NCI-H774 (cell line): ENCODE measurements at regions not wholly inside any gene's neighbourhood (a gene's known extent, or its start where the extent isn't known, plus 50 kb on each side); places are given as distances from the start of the nearest gene placed in this dataset.

Source experiments
- DNase-seq: peaks from one replicate; lab custom pipeline; 2025; lab: John Stamatoyannopoulos, UW

DNA sequence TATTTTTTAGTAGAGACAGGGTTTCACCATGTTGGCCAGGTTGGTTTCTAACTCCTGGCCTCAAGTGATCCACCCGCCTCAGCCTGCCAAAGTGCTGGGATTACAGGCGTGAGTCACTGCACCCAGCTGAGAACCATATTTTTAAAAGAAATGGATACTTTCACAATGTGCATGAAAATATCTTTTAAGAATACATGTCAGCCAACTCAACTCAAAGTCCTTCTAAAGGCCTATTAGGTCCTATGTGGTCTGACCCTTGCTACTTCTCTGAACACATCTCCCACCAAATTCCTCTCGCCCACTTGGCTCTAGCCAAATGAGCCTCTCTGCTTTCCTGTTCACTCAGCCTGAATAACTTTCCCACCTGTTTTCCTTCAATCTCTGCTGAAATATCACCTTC is 119.6 kb downstream of the MTX2 start:
- no peak for DNase-seq

DNA sequence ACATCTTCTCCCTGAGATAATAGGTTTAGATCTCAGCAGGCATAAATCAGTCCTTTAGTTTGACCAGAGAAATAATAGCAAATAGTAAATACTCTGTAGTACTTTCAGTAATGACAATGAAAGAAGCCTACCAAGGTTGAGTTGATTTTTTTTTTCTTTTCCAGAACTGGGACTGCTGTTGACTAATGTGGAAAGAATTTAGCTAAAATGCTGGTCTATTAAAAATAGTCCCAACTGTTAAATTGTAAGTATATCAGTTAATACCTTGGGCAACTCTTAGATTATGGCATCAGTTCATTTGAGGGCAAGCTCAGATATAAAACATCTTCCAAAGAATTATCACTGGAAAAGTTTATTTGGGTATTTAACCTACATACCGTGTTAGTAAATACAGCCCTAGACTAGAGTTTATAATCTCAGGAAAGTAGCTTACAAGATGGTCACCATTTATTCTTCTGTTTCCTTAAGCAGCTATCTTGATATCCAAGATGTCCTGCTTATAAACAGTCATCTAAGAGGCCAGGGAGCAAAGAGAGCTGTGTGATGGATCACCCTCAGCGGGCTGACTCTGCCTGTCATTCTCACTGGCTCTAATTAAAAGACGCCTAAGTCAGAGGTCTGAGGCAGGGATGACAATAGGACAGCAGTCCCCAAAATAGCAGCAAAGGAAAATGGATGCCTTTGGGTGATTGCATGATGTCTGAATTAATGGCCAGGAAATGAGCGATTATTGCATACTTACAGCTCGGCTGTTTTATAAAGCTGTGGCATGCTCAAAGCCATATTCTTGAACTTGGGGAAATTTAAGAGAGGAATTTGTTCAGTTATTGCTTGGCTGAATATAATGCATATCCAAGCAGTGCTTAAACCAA is 121.3 kb downstream of the MTX2 start:
- no peak for DNase-seq

DNA sequence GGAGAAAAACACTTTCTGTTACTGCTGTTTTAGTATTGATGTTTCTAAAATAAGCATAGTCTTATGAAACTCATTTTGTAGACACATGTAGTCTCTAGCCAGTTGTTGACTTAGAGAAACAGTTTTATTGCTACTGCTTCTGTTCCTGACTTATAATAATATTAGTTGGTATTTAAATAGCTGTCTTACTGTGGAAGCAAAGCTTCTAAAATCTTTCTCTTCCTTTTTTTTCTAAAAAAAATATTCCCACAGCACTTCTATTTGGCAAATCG is 121.8 kb downstream of the MTX2 start:
- DNase-seq = no peak

DNA sequence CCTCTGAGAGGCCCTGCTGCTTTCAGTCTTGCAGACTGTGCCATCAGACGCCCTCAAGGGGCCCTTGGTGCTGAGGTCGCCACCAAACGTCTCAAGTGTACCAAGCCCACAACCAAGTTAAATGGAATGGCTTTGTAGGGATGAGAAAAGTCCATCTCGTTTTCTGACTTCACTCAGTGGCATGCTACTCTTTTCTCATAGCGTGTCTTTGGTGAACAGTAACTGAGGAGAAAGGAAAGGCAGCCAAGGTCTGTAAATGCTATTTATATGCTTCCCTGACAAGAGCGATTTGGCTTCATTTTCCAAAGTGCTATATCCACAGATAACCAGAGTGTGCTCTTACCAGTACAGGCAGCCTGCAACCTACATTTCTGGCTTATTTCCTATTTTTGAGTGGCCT is 123.0 kb downstream of the MTX2 start:
- DNase-seq = no peak

DNA sequence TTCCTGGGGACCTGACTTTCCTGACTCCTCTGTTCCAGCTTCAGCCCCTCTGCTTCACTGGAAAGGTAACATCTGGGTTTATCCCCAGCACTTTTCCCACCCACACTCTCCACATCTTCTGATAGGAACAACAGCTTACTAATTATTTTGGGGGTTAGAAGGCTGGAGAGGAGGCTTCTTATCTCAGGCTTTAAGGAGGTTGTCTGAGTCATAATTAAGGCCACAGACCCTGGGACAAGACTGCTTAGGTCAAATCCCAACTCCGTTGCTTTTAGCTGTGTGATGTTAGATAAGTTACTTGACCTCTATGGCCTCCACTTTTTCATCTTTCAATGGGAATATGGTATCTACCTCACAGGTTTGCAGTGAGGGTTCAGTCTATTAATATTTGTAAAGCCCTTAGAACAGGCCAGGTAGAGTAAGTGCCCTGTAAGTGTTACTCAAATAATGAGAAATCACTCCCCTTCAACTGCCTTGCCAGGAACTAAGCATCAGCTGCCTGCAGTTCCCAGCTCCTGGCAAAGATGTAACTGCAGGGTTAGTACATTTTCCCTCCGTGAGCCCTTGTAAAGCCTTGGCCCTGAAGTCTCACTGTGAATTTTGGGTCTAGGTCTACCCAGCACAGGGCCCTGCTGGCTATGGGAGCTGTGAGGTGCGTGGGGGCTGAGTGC is 123.6 kb downstream of the MTX2 start:
- no peak for DNase-seq

DNA sequence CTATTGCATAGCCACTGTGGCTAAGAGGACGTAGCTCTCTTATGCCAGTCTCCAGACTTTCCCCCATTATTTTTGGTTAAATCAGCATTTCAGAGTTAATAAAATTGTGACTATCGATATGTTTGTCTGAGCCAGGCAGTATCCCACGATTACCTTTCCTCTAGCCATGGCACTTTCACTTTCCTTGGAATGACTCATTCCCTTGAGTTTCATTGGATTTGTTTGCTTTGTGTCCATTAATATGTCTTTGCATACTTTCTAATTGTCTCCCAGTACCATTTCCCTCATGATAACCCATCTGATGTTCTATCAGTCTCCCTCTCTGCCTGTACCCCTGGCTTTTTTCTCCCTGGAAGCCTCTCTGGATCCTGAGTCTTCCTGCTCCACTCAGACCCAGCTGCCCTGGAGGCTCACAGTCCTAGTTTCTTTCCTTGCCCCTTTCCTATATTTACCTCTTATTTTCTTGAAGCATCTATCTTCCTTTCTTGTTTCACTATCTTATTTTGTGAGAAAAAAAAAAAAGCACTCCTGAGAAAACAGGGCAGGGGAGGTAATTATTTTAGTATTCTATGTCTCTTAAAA is 126.1 kb downstream of the MTX2 start:
- DNase-seq = no peak

DNA sequence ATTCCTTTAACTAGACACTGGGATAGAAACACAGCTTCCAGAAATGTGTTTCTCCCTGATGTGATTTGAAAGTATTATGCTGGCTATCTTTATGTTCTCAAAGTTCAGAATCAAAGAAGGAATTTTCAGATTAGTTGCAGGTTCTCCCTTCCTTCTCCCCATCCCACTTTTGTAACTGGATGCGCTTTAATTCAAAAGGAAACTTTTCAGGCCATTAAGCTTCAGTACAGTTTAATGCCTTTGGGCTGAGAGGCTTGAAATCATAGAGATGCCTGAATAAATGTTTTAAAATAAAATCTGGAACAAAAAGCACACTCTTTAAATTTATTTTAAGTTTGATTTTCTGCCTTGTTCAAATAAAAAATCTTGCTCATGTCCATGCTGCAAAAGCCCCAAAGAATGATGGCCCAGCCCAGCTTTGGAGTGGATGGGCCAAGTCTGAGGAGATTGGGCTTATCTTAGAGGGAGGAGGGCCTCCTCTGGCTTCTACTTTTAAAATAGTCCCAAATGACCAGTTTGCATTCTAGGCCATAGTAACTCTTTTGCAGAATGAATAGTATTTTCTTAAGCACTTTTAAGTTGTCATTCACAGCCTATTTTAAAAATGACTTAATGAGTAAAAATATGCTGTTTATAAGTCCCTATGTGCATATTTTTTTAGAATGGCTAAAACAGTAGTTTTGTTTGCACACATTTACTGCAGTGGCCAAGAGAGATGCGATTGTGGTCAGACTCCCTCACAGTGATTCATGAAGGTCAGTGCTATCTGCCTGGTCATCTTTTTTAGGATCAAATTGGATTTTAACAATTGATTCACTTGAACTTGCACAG is 129.2 kb downstream of the MTX2 start:
- no peak for DNase-seq

DNA sequence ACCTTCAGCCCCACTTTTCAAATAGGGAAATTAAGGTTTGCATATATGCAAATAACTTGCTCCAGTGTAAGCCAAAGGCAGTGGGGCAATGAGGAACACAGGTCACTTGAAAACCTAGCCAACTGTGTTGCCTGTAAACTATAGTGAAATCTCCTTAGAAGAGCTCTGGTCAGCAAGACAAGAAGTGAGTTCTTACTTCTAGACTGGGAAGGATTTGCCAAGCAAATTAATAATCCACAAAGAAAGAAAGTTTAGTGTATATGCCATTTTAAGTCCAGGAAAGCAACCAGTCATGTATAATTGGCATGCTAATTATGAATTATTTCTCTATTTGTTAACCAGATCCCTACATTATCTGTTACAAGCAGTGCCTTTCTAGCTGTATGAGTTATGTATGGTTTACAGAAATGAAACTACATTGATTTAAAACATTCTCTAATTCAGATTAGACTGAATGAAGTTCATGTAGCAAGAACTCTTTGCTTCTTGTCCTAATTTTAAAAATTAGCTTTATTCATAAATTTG is 129.9 kb downstream of the MTX2 start:
- no peak for DNase-seq

DNA sequence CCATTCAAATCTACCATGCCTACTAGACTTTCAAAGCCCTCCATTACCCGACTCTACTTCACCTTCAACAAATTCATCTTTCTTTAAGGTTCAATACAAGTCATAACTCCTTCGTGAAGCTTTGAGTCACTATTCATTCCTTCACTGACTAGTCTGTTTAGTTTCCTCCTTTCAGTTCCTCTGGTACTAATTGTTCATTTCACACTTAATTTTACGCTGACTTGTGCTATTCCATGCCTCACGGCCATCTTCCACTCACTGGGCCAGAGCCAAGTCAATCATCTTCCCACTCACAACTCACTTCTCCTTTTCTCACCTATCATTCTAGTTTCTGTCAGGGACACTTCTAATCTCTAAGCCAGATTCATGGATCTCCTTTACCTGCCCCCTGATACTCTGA is 136.2 kb downstream of the MTX2 start:
- DNase-seq = no peak

DNA sequence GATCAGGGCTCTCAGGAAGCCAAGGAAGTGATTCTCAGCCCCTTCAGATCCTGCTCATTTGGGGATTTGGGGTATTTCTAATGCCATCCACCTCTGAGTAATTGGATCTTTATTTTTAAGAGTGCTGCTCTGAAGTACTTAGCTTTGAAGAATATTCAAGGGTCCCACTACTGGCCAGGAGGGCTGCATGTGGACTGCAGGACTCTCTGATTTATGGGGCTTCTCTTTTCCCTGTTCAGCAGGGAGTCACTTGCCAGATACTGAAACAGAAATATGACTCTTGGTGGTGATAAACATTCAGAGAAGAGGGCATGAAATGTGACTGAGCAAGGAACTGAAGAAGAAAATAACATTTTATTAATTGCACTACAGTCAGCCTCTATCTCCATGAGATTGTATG is 138.5 kb downstream of the MTX2 start:
- DNase-seq = no peak

DNA sequence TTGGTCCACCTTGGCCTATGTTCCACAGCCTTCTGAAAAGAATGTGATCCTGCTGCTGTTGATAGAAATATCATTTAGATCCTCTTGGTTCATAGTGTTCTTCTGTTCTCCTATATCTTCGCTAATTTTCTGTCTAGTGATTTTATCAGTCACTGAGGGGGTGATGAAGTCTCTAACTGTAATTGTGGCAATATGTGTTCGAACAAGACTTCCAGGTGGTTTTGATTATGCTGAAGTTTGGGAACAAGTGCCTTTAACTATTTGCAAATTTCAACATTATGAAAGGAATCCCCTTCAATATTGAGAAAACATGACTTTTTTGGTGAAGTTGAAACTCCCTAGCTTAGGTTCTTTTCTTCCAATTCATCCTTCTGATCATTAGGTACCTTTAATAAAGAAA is 140.4 kb downstream of the MTX2 start:
- no peak for DNase-seq

DNA sequence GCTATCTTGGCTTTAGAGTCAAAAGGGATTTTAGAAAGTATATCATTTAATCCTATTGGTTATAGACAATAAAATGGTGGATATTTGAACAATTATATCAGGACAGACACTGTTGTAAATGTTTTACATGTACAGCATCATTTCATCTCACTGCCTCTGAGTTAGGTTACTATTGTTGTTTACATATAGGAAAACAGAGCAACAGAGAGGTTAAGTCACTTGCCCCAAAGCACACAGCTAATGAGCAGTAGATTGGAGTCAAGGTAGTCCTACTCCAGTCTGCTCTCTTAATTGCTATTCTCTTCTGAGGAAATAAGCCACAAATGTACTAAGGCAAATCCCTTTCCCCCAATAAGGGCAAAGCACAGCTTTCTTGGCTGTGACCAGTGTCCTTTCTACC is 142.9 kb downstream of the MTX2 start:
- no peak for DNase-seq

DNA sequence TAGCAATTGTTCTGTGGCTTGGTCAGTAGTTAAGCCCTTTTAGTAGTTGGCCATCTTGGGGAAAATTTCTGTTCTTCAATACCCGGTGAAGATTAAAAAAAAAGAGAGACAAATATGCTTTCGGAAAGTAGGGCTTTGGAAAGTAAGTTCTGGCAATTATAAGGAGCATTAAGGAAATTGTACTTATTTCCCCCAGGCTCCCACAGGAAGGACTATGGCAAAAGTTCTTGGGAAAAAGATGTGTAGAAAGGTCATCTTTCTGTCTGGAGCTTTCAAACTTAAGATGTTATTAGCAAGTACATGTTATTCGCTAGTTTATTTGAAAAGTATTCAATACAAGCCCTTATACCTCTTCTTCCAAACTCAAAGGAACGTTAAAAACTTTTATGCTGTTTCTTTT is 144.5 kb downstream of the MTX2 start:
- DNase-seq = no peak

DNA sequence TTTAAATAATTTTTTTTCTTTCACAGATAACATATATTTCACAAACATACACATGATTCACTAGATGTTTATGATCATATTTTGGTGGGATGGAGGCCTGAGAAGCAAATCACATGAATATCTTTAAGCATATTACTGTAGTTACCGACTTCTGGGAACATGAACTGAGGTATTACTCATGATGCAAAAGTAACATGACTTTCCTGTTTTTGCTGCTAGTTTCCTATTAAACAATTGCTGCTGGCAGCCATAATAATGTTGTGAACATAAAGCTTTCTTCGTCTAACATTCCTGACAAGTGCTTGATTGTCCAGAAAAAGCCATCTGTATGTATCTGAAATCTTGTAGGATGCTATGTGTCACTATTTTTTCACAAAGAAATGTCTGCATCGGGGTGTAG is 145.4 kb downstream of the MTX2 start:
- no peak for DNase-seq

DNA sequence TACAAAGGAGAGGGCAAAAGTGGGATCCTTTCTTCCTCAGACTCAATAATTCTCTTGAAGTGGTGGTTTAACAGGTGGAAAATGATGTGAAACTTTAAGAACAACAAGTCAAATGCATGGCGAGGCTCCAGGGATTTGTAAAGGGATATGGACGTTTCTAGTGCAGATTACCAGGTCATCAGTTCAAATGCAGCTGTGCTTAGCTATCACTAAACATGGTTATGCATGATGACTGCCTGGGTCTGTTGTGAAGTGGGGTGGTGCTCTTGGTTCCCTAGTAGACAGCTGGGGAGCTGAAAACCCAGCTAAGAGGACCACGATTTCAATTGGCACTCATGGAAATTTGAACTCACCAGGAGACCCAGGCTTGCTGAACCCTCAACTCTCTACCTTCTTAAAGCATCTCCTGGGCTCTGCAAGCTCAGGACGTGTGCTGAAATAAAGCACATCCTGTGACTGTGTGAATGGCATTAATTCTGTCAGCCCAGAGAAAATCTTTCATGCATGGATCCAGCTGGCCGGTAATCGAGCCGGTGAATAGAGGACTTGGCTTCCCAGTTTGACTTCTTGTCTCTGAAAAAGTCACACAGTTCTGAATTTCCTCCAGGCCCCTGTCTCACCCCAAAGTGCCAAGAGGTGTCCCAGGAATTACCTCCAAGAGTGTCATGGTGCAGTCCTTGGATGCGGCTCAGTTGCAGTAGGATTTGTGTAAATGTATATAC is 146.1 kb downstream of the MTX2 start:
- no peak for DNase-seq

DNA sequence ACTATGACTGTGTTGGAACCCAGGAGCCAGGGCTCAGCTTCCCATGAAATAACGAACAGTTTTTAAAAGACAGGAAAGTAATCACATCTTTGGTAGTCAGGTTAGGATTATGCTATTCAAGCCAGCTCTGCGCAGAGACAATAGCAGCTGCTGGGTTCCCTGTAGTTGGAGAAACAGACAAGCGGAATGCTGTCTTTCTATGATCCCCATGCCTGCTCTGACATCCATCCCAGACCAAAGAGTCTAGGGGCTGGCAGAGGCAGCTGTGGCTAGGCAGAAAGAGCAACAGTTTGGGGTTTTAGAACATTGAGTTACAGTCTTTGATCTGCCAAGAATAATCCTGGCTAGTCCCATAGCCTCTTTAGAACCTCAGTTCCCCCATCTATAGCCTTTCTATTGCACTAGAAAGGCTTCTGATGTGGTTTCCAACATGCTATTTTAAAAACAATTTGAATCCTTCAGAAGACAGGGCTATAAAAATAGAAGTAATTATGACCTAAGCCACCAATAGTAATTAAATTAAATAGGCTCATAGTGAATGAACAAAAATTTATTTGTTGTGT is 146.8 kb downstream of the MTX2 start:
- no peak for DNase-seq

DNA sequence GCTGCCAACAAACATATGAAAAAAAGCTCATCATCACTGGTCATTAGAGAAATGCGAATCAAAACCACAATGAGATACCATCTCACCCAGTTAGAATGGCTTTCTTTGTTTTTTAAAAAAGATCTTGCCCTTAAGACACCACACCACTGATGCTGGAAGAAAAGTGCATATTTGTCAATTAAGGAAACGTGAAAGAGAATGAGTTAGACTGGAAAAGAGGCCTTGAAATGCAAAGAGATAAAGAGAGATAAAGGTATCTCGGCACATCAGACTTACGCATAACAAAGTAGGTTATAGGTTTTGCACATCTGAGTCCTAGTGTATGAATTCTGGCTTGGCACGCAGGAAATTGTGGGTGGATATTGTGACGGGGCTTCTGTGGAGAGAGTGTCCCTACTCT is 149.5 kb downstream of the MTX2 start:
- DNase-seq = no peak

DNA sequence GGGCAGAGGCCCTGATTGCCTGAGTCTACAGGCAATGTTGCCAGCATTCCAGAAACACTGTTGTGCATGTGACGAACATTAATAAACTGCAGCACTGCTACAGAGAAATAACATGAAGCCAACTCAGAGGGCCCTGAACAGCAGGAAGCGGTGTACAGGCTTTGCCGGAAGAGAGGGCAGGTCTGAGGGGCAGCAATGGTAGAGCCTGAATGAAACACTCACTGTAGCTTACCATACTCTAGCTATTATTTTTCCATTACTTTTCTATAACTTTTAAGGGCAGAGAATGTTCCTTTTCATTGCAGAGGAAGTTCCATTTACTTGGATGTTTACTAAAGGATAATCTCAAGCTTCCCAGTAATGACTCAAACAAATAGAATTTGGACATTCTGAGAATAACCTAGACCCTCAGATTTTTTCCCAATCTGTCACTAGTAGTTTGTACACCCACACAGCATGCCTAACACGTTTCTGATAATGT is 150.4 kb downstream of the MTX2 start:
- DNase-seq = no peak

DNA sequence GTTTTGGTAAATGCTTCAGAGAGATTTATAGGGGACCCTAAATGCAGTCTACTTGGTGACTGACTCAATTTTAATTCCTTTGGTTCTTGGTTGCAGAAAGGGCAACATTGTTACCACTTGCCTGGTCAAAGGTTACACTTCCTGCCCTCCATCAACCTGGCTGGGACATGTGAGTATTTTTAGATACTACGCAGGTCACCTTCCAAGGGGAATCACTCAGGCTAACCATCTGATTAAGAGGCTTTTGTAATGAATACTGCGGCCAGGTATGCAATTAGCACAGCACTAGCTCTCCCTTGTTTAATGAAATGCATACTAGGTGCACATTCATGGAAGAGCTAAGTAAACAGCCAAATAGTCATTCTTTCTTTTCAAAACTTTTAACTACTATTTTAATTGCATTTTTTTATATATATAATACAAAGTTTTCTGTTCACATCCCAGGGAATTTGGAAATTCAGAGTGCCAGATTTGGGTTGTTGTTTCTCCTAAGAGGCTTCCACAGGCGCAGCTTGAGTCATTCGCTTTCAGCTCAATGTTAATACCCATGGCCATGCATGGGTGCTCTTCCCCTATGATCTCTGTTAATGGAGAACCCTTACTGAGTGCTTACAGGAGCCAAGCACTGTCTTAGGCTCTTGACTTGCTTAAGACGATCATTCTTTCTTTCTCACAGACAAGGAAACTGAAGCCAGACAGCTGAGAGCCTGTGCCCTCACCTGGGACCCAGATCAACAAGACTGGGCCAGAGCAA is 152.2 kb downstream of the MTX2 start:
- DNase-seq = no peak

DNA sequence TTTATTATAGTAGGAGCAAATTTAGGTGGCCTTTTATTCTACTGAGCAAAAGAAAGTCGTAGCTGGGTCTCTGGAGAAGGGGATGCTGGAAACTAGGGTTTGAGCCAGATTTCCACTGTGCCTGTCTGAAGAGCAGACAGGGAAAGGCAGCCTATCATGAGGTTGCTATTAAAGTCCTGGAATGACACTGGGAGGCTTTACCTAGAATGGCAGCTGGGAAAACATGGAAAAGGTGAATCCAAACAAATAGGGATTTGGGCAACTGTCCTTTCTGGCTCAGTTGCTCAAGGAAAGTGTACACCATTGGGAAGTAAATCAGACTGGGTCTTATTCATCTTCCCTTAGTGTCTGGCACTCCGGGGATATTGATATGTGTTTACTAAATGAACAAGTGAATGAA is 154.6 kb downstream of the MTX2 start:
- DNase-seq = no peak

DNA sequence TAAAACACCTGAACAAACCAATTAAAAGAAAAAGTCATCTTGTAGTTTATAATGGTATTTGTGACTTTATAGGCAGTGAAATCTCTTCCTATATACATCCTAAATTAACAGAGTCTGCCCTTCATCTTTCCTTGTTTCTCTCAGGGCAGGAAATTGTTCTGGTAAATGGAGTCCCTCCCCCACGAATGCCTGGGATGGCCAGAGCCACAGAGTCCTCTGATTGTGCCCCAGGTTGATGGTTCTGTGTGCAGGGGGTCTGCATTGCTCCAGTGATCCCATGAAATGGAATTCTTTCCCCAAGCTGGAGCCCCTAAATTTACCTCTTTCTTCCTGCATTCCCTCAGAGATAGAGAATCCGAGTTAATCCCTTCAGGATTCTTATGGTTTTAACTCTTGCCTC is 155.5 kb downstream of the MTX2 start:
- no peak for DNase-seq
